ENCODE measurements at regions not wholly inside any gene's neighbourhood (a gene's known extent, or its start where the extent isn't known, plus 50 kb on each side); places are given as distances from the start of the nearest gene placed in this dataset.
"Not testable (repeated sequence)": the region's sequence is repeated elsewhere in the genome, so short reads cannot be mapped to it uniquely, and the experiment has no call there.

DNA sequence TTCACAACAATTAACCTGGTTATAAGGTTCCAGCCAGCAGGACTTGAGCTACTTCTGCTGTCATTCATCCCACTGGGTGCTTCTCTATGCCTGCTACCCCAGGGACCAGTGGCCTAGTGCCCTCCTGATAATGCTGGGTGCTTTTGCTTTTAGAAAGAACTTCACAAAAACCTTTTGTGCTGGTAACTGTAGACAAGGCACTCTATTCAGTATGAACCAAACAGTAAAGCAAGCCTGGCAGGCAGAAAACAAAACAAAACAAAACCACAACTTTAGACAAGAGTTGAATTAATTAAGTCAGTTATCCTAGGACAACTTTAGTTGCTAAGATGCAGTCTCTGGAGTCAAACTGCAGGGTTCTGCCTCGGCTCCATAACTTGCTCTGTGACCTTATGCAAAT is 61.9 kb upstream of the ADGRL2 start:
- no peak for DNase-seq

DNA sequence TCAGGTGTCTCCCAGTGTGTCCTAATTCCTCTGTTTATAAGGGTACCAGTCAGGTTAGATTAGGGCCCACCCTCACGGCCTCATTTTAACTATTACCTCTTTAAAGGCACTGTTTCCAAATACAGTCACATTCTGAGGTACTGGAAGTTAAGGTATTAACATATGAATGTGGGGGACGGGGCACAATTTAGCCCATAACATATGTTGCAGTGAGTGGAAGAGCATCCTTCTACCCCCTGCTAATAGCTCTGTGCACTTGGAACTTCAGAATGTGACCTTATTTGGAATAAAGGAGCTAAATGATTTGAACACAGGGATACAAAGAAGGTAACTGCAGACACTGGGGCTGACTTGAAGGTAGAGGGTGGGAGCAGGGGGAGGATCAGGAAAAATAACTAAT is 67.3 kb upstream of the ADGRL2 start:
- DNase-seq: no peak

DNA sequence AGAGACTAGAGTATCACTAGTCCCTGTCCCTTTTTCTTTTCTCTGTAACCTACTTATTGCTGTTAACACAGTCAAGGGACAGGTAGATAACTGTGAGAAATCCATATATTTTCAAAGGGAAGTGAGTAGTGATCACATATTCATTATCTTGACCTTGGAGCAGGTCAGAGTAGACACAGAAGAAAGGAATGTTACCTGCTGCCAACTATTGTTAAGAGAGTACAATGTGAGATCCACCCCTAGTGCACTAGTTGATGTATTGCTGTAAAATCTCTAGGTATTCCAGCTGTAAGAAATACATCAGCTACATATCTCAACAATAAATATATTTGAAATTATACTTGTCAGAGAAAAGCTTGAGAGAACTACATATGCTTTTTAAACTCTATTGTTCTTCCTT is 68.7 kb upstream of the ADGRL2 start:
- no peak for DNase-seq

DNA sequence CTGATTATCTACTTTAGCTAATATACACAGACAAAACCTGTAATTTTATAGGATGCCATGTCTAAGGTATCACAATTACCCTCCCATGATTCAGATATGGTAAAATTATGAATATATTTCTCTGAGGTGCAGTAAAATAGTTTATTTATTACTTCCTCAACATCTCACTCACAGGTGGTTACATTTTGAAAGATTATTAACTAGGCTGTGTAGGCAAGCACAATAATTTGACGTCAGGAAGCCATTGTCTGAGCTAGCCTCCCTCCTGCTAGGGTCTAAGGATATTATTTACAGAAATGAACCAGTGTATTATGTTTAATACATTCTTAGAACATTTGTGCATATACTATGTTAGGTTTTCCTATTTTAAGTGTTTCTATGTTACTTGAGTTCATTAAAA is 69.9 kb upstream of the ADGRL2 start:
- DNase-seq: no peak

DNA sequence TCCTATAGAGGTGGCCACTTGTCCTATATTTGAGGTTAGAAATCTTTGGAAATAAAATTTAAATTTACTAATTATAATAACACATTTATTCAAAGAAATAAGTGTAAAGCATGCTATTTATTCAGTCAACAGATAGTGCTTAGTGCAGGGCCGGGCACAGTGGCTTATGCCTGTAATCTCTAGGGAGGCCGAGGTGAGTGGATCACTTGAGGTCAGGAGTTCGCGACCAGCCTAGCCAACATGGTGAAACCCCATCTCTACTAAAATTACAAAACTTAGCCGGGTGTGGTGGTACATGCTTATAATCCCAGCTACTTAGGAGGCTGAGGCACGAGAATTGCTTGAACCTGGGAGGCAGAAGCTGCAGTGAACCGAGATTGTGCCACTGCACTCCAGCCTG is 70.4 kb upstream of the ADGRL2 start:
- DNase-seq: not testable (repeated sequence)

DNA sequence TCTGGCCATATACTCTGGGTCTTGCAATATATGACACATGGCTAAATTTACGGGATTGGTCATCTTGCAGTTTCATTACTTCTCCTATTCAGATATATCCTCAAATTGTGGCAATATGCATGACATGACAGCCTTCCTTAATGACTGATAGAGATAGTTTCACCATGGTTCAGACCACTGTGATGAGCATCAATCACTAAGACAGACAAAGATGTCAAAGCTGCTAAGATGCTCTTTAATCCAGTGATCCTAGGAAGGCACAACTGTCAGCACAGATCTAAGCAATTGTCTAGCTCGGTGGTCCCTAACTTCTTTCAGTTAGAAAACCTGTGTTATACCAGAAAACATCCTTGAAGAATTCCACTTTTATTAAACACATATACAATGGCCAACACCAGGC is 70.9 kb upstream of the ADGRL2 start:
- DNase-seq: no peak

DNA sequence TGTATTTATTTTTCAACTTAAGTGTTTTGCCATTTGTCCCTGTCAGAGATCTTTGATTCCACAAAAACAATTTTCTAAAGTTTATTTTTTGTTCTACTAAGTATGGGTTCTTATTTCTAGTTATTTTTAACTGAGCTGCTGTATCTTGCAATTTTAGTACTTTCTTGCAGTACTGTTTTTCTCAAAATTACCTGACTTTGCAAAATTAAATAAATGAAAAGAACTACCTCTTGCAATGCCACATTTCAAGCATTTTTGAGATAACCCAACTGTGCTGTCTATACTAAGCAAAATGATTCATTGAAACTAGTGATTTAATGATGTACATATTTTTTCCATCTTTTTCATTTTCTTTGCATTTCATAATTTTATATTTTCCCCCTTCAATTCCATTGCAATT is 71.5 kb upstream of the ADGRL2 start:
- no peak for DNase-seq

DNA sequence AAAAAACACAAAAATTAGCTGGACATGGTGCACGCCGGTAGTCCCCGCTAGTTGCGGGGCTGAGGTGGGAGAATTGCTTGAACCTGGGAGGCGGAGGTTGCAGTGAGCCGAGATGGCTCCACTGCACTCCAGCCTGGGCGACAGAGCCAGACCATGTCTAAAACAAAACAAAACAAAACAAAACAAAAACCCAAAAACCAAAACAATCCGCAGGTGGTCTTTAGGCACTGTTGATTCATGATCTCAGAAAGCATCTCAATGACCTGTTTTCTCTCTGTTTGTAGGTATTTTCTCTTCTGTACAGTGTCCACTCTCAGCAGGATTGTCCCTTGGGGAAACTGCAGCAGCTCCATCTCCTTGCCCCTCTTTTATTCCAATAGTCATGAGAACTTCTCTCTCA is 74.9 kb upstream of the ADGRL2 start:
- no peak for DNase-seq

DNA sequence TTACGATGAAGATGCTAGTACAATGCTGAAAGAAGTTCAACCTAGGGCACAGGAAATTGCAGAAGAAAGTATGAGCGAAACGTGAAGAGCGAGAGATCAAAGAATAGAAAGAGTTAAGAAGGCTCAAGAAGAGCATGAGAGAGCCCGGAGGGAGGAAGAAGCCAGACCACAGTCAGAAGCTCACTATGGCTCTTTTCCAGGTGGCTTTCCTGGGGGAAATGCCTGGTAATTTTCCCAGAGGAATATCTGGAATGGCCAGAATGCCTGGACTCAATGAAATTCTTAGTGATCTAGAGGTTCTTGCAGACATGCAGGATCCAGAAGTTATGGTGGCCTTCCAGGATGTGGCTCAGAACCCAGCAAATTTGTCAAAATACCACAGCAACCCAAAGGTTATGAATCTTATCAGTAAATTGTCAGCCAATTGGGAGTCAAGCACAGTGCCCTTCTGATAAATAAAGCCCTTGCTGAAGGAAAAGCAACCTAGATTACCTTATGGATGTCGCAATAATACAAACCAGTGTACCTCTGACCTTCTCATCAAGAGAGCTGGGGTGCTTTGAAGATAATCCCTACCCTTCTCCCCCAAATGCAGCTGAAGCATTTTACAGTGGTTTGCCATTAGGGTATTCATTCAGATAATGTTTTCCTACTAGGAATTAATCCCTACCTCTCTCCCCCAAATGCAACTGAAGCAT is 78.0 kb upstream of the ADGRL2 start:
- DNase-seq: not testable (repeated sequence)

DNA sequence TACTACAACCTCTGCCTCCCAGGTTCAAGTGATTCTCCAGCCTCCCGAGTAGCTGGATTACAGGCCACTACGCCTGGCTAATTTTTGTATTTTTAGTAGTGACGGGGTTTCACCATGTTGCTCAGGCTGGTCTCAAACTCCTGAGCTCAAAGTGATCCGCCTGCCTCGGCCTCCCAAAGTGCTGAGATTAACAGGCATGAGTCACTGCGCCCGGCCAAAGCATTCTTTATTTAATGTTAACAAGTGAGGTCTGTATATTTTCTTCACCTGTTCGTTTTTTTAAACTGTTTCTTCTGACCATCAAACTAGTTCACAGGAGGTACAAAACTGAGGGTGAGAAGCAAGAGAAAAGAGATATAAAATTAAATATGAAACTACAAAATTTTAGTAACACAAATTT is 80.5 kb upstream of the ADGRL2 start:
- not testable (repeated sequence) for DNase-seq

DNA sequence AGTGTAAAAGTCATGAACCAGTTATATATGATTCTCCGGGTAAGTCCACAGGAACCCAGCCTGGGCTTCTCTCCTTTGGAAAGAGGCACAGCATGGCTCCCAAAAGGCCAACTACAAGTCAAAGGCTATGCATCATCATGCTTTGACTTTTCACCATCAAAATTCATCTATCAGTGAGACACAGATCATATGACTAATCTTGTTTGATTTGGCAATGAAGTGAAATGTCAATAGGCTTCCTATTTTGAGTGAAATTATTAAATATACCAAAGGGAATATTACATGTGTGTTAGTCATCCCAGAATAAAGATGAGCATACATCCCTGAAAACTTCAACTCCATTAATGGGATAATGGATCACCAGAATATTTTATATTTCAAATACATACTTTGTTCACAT is 83.5 kb upstream of the ADGRL2 start:
- DNase-seq: no peak

DNA sequence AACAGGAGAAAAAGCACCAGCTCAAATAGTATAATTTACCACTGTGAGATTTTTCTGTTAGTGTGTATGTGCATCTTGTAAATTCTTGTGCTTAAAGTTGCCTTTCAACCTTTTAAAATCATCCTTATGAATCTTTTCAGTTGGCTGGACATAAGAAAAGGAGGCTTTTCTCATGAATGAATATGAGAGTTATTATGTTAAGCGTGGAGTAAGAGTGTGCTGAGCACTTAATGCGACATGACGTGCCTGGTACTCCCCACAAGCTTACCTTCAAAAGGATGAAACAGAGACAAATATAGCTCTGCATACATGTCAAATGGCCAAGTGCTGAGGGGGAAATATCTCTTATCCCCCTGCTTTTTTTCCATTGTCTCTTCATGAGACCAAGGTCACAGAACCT is 85.3 kb upstream of the ADGRL2 start:
- DNase-seq: no peak

DNA sequence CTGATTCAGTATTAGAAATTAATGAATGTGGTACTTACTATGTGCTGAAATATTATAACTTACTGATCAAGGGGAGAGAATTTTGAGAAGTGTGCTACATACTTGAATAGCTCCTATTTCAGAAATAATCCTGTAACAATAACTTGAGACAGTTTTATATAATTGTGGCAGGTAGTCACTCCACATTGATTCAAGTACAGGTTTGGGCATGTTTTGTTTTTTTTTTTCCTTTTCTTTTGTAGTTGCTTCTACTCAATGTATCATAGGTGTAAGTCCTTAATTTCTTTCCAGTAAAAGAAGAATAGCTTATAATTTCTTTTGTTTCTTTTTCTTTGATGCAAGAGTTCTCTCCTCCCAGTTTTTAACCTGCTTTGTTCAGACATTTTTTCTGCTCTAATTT is 86.1 kb upstream of the ADGRL2 start:
- no peak for DNase-seq

DNA sequence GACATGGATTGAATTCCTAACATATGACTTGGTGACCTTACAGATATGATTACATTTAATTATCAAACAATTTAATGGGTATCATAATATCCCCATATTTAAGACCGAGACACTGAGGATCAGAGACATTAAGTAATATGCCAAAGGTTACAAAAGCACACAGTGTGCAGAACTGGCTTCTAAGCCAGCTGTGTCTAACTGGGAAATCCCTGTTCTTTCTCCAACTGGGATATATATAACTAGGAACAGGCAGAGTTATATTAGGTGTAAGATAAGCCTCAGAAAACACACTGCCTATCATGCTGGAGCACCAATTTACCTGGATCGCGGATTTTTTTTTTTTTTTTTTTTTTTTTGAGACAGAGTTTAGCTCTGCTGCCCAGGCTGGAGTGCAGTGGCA is 88.3 kb upstream of the ADGRL2 start:
- no peak for DNase-seq

DNA sequence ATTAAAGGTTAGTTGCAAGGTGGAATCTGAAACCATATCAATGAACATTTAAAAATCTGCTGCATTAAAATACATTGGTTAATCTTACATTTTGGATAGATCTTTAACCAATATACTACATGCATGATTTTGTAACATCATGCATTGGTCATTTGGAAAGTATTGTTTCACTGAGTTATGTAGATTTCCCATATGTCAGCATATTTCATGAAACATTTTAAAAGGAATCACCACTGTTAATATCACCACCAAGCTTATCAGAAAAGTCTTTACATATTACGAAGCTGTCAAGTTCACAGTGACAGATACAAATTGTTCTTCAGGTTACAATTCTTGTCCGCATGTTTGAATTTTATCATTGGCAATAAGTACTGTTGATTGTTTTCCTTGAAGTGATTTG is 89.9 kb upstream of the ADGRL2 start:
- DNase-seq: no peak

DNA sequence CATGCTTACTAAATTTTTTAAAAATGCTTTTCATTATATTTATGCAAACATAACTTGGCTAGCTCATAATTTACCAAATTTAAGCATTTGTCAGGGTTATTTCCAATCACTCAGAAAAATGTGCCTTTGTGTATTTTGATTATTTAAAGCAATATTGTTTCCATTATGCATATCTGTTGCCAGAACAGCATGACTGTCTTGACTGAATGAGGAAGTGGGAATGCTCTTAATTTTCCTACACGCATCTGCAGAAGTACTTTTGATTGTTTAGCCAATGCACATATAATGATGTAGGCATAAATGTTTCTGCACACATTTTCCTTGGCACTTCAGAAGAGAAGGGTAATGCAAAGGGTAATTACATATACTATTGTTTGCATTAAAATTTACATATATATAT is 92.5 kb upstream of the ADGRL2 start:
- no peak for DNase-seq

DNA sequence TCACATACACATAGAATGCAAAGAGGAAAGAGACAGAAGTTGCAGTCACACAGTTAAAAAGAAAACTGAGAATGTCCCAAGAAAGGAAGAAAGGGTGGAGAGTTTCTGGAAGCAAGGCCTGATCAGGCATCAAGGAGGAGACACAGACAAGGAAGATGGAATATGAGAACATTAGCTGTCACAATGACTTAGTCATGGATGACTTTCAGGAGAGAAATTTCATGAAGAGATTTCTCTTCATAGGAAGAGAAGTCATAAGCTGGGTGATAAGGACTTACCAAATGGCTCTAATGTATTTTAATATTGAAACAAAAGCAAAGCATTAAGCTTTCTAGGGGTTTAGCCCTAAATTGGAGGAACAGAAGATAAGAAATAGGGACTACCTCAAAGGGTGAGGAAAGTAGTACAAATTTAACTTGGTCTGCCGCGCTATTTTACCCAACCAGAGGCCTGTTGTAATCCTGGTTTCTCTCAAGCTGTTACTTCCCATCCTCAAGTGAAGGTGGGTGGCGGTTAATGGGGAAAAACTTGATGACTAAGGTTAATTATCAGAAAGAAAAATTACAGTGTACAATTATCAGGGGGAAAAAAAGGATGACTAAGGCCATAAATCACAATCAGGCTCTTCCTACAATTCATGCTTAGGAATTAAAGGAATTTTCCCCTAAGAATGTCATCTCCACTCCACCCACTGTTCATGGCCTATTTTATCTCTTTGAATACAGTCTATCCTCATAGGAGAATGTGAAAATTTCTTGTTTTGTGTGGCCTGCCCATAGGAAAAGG is 93.9 kb upstream of the ADGRL2 start:
- no peak for DNase-seq

DNA sequence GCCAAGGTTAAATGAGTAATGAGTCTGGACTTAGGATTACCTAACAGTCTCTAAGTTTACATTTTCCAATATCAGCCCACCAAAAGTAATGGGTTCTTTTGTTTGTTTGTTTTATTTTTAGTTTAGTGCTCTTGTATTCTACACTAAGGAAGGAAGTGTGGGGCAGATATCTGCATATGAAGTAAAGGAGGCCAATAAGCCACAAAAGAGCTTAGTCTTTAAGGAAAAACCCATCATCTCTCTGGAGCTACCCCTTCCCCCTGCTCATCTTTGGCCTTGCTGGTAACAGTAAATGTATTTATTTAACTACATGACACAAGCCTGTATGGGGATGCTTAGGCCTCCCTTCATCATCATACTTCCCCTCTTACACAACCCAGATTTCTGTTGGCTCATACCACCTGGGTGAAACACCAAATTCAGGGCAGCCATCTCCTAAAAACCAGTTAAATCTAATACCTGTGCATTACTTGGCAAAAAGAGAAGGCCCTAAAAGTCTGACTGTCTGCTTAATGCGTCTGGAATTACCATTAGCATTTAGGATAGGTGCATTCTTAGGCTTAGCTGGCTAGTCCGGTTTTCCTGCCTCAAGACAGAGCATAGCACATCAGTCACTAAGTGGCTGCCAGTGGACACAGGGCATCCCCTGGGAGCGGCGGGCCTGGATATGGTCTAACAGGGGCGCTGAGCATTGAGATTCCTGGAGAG is 96.8 kb upstream of the ADGRL2 start:
- DNase-seq: no peak

DNA sequence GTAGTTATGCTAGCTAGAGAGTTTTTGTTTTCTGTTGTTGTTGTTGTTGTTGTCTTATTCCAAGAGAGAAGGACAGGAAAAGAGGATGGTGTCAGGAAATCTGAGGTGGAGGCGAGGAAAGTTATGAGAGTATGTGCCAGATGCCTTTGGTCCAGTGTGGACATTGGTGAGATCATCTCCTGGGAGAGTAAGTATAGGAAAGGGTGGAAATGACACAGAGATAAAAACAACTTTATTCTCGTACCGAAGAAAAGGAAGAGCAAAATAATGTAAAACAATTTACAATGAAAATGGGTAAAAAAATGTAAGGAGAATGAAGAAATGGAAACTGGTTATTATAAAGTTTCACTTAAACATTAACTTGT is 97.4 kb upstream of the ADGRL2 start:
- no peak for DNase-seq

DNA sequence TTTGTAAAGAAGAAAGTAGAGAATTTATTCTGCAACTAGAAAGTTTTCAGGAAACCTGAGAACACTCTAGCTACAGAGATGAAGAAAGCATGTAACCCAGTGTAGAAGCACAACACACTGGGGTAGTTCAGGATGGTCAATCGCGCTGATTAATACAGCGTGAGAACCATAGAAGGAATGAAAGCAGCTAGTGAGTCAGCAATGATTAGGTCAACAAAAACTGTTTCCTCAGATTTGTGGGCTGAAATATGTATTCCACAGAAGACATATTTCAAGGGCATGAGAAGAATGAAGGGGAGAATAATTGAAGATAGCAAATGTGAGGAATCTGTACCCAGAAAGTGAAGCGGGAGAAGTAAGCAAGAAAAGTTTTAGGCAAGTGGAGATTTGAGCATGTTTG is 97.8 kb upstream of the ADGRL2 start:
- no peak for DNase-seq

DNA sequence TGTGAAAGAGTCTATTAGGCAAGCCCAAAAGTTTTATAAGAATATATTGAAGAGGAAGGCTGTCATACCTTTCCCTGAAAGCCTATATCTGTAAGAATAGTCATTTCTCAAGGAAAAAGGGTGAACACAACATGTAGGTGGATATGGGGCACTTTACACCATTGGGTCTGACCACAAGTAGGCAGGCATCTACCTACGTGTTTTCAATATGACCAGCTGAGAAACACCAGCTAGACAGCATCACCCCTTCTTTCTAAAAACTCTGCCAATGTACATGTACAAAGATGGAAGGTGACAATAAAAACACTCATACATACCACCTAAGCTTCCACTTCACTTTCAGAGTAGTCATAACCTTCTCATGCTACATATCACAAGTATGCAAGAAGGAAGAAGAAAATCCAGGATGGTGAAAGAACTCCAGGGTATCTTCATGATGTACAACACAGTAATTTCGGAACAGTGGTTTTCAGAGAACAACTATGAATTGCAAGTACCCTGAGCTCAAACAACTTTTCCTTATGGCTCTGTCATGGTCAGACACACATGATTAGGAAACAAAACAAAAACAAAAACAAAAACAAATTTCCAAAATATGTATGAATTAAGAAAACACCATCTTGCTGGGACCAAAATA is 98.5 kb upstream of the ADGRL2 start:
- no peak for DNase-seq

DNA sequence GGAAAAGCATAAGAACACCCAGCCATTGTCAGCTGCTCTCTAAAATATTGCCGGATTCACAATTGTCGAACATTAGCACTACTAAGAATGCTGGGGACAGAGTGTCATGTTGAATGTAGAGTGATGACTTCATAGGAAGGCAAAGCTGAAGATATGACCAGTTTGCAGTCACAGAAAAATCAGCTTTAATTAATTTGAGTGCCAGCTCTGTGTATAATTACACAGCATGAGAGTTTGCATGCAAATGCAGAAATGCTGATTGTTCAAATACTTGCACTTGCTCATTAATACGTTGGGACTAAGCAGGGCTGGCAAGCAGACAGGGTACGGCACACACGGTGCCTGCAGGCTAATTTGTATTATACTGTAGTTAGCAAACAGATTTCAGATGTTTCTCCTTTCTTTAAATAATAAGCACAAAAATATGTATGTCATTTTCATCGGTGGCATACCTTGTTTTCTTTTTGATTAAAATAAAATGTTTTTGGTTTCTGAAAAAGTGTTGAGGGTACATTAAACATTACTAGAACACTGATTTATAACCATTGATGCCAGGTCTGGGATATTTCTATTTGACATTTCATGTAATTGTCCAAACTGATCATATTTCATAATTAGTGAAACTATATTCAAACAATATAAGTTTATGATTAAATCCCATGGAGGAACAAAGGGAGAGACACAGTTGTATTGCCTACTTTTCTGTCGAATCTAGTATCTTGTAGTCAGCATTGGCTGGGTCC is 99.8 kb upstream of the ADGRL2 start:
- DNase-seq: no peak

DNA sequence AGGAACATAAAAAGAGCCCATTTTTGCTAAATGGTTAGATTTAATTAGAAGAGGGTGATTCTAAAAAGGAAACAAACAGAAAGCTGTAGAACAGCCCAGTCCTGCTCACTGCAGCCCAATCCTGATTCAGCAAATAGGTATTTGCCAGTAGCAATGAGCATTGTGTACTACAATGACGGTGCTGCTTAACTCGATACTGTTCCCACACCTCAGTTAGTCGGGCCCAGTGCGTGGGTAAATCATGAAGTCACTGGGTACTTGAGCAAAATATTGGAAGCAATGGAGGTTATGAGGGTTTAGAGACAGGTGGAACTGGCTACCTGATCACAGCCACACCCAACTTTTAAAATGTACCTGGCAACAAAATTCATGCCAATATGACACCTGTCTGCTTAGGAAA is 101.5 kb upstream of the ADGRL2 start:
- no peak for DNase-seq

Measured in CD4-positive, alpha-beta T cell treated with Interleukin-1 beta for 1 hour (primary cell).